ENCODE measurements at regions not wholly inside any gene's neighbourhood (a gene's known extent, or its start where the extent isn't known, plus 50 kb on each side); places are given as distances from the start of the nearest gene placed in this dataset.
"Not testable (repeated sequence)": the region's sequence is repeated elsewhere in the genome, so short reads cannot be mapped to it uniquely, and the experiment has no call there.

- TF ChIP-seq YY1 (IDR thresholded peaks at IDR 0.05; ENCODE audit: insufficient read depth, insufficient read length); SUZ12 (IDR thresholded peaks at IDR 0.05; ENCODE audit: extremely low read depth, insufficient read depth, insufficient read length); ZNF274 (IDR thresholded peaks at IDR 0.05; ENCODE audit: low read depth, low read length): not testable (repeated sequence)
These were observed 162.3 kb upstream of the C1QTNF3 start for GRCh38 chr5:34205347-34205746.

Measured in NT2/D1 (cell line).